Fibroblast of pulmonary artery (primary cell): ENCODE measurements at regions not wholly inside any gene's neighbourhood (a gene's known extent, or its start where the extent isn't known, plus 50 kb on each side); places are given as distances from the start of the nearest gene placed in this dataset.

ENCODE experiments used
- DNase-seq: peaks from one replicate; pipeline ENCODE4 v3.0.0-alpha.2; 2010; ENCODE audit warnings: low read depth
- H3K4me3 ChIP-seq: replicated peaks from 2 replicates; pipeline ENCODE4 v1.5.1; 2011; ENCODE audit warnings: low read depth, mild to moderate bottlenecking, control low read depth, low read length, moderate library complexity
- TF ChIP-seq, protein P1 (sequence below): IDR thresholded peaks from 2 replicates; pipeline ENCODE4 v1.5.1; 2011; ENCODE audit warnings: mild to moderate bottlenecking, control low read depth, low read length, inconsistent platforms; ENCODE audit errors: missing control alignments

DNA sequence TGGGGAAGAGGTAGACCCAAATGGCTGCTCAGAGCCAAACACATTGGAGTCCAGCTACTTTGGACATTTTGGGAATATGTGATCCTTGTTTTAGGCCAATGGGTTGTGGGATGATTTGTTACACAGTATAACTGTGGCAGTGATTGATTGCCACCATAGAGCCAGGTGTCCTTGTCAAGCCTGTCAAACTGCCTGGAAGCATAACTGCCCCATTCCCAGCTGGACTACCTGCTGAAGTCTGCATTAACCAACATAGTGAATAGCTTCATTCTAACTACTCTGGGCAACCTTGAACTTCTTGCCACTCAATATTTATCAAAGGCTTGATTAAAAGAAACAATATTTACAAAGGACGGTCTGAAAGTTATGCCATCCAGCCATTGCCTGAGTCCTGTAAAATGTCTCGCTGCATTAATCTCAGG lies 164.7 kb downstream of the LINC00237 start:
- TF ChIP-seq, protein P1, sequence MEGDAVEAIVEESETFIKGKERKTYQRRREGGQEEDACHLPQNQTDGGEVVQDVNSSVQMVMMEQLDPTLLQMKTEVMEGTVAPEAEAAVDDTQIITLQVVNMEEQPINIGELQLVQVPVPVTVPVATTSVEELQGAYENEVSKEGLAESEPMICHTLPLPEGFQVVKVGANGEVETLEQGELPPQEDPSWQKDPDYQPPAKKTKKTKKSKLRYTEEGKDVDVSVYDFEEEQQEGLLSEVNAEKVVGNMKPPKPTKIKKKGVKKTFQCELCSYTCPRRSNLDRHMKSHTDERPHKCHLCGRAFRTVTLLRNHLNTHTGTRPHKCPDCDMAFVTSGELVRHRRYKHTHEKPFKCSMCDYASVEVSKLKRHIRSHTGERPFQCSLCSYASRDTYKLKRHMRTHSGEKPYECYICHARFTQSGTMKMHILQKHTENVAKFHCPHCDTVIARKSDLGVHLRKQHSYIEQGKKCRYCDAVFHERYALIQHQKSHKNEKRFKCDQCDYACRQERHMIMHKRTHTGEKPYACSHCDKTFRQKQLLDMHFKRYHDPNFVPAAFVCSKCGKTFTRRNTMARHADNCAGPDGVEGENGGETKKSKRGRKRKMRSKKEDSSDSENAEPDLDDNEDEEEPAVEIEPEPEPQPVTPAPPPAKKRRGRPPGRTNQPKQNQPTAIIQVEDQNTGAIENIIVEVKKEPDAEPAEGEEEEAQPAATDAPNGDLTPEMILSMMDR, result no peak
- H3K4me3 ChIP-seq, result no peak overlapping the region
- no peak for DNase-seq

DNA sequence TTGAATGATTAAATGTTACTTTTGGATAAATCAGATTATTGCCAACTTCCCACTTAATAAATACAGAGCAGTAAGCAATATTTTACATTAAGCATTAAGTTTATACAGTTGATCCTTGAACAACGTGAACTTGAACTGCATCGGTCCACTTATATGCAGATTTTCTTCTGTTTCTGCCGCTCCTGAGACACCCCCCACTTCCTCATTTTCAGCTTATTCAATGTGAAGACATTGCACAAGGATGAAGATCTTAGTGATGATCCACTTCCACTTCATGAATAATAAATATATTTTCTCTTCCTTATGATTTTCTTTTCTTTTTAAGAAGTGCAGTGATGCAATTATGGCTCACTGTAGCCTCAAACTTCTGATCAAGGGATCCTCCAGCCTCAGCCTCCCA lies 167.2 kb downstream of the LINC00237 start:
- DNase-seq, result no peak
- TF ChIP-seq, protein P1, result no peak
- H3K4me3 ChIP-seq, result no peak overlapping the region

DNA sequence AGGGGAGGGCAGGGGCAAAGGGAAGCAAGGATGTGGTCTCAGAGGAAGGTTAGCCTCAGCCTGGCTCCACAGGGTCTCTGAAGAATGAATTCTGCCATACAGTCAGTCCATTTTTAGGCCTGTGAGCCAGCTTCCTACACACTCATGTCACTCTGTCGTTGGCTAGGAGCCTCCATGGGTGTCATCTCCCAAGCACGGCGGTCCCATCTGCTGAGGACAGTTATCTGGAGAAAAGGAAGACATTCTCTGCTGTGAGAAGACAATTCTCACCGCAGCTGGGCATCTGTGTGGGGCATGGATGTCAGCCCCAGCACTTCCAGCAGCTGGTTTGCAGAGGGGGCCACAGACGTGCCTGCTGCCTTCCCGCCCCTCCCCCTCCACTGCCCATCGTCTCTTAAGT lies 167.6 kb downstream of the LINC00237 start:
- DNase-seq, result no peak
- TF ChIP-seq, protein P1, result no peak
- no peak overlapping the region for H3K4me3 ChIP-seq

DNA sequence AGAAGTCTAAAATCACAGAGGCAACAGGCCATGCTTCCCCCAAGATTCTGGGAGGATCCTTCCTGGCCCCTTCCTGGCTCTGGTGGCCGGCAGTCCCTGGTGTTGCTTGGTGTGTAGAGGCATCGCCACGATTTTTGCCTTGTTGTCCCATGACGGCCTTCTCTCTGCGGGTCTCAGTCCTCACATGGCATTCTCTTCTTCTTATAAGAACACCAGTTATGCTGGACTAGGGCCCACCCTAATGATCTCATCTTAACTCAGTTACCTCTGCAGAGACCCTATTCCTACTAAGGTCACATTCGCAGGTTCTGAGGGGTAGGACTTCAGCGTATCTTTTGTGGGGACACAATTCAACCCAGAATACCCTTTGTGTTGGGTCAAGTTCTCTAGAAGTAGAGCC lies 168.0 kb downstream of the LINC00237 start:
- TF ChIP-seq, protein P1, result no peak
- no peak overlapping the region for H3K4me3 ChIP-seq
- DNase-seq, result no peak

DNA sequence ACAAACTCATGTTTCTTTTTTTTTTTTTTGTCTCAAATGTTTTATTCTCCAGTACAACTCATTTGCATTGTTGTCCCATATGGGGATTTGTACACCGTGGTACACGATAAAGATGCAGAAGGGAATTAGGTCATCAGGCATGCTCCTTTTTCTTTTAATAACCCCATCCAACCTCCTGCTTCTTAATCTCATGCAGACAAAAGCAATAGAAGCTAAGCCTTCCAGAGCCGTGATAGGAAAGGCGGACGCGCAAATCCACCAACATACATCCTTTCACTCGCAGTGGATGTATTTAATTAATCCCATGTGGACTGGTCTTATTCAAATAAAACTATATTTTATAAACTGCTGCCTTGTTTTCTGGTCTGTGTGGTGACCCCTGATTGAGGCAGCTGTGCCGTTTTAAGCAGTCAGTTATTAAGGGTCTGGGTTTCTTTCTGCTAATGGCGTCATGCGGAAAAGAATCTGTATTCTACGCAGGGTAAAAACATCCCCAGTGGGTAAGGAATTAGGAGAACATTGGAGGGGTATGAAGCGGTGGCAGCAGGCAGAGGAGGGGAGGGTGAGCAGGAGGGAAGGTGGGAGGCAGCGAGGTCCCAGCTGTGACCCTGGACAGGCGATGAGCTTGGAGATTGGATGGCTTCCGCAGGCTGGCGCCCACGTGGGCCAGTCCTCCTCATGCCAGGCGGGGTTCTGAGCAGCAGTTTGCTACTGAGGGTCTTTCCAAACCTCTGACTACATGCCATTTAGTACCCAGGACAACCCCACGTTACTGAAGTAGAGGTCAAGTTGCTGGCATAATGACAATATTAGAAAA lies 172.8 kb downstream of the LINC00237 start:
- DNase-seq, result no peak
- H3K4me3 ChIP-seq, result no peak overlapping the region
- TF ChIP-seq, protein P1, result no peak

DNA sequence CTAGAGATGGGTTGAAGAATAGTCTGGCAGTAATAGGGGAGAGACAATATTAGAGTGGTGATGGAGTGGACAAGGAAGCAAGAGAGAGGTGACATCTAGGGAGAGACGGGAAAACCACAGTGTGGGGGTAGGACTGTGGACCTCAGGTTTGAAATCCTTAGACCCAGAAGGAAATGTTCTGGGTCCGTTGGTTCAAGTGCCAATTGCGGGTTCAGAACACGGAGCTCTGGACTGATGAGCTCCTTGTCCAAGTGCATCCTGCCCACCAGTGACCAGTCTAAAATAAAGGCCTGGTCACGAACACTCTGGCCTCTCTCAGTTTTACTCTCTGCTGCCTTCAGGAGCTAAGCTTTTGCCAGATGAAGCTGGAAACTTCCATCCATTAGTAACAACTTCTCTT lies 174.0 kb downstream of the LINC00237 start:
- TF ChIP-seq, protein P1, result no peak
- no peak overlapping the region for H3K4me3 ChIP-seq
- DNase-seq, result no peak

DNA sequence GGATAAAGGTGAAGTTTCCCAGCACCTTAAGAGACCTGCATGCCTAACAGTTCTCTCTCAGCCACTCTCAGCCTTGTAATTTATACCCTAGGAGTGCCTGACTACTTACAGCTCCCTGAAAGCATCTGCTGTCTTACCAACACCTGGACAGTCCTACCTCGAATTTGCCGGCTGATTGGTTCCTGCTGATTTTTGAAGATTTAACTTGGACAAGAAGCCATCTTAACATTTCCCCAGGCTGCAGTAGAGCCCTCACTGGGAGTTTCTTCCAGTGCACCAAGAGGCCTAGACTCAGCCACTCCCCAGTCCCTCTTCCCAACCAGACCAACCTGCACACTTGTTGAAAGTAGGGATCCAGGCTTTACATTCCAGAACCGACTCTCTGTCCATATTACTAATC lies 174.5 kb downstream of the LINC00237 start:
- no peak for DNase-seq
- H3K4me3 ChIP-seq, result no peak overlapping the region
- TF ChIP-seq, protein P1, result no peak
